HUES64 (cell line): ENCODE measurements at regions not wholly inside any gene's neighbourhood (a gene's known extent, or its start where the extent isn't known, plus 50 kb on each side); places are given as distances from the start of the nearest gene placed in this dataset.
"Not testable (repeated sequence)": the region's sequence is repeated elsewhere in the genome, so short reads cannot be mapped to it uniquely, and the experiment has no call there.

Experiments
- H3K27ac ChIP-seq: 2 replicates; pipeline ENCODE4 v1.7.0; 2013; ENCODE audit warnings: low read depth, low read length, inconsistent platforms
- H3K27me3 ChIP-seq: 2 replicates; pipeline ENCODE4 v1.6.1; 2013; ENCODE audit warnings: mild to moderate bottlenecking, low read length; ENCODE audit not compliant: insufficient read depth
- H3K36me3 ChIP-seq: 2 replicates; pipeline ENCODE4 v1.6.1; 2013; ENCODE audit warnings: mild to moderate bottlenecking, low read length; ENCODE audit not compliant: insufficient read depth
- H3K4me1 ChIP-seq: 2 replicates; pipeline ENCODE4 v1.6.1; 2013; ENCODE audit warnings: mild to moderate bottlenecking, low read length, moderate library complexity; ENCODE audit not compliant: insufficient read depth
- H3K4me3 ChIP-seq: 2 replicates; pipeline ENCODE4 v1.5.1; 2013; ENCODE audit warnings: mild to moderate bottlenecking, low read length, moderate library complexity
- H3K9ac ChIP-seq: 2 replicates; pipeline ENCODE4 v1.6.1; 2013; ENCODE audit warnings: mild to moderate bottlenecking, low read depth, low read length
- H3K9me3 ChIP-seq: 2 replicates; pipeline ENCODE4 v1.6.1; 2013; ENCODE audit warnings: low read depth, low read length; ENCODE audit not compliant: insufficient read depth
- WGBS: fragments of 150-250, 120-280 bp; methylation state at CpG from one replicate; pipeline ENCODE4 v1.1.7; 2013; ENCODE audit warnings: missing lambda C conversion rate; 5-methylcytosine and 5-hydroxymethylcytosine counted together

DNA sequence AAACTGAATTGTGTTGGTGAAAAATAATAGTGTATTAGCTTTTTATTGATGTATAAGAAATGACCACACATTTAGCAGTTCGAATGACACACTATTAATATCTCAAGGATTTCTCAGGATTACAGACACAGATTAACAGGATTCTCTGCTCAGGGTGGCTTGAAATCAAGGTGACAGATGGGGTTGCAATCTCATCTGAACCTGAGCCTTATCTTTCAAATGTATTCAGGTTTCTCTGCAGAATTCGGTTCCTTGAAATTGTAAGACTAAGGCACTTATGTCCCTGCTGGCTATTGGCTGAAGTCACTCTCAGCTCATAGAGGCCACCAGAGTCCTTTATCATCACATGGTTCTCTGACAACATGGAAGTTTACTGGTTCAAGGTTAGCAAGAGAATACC, 1780.1 kb downstream of the ARAP2 start:
- no peak overlapping the region for H3K4me3 ChIP-seq
- no peak overlapping the region for H3K27ac ChIP-seq
- H3K4me1 ChIP-seq: no peaks in the 10 kb centered on the region
- H3K9ac ChIP-seq: no peak overlapping the region
- H3K9me3 ChIP-seq: peaks cover 7% of the 10 kb centered on the region; the same call in 1 of the 2 replicates
- WGBS: 95% methylated on average over 1 of the region's 2 CpGs
- no peaks in the 10 kb centered on the region for H3K36me3 ChIP-seq
- no peaks in the 10 kb centered on the region for H3K27me3 ChIP-seq

DNA sequence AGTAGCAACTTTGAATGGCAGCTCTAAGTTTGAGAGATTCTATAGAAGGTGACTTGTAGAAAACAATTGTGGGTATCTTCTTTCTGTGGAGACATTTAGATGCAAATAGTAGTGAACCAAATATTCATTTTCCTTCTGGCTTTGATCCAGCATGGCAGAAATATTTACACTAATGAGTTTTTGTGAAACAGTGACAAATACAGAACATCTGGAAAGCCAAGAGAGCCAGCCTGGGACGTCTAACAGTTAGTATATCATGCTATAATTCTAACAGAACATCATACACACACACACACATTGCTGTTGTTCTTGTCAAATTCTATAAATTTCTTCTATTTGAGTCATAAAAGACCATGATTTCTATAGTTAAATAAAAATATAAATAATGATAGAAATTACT, 1777.9 kb downstream of the ARAP2 start:
- WGBS: 100% methylated on average over 1 of the region's 1 CpG
- no peaks in the 10 kb centered on the region for H3K36me3 ChIP-seq

DNA sequence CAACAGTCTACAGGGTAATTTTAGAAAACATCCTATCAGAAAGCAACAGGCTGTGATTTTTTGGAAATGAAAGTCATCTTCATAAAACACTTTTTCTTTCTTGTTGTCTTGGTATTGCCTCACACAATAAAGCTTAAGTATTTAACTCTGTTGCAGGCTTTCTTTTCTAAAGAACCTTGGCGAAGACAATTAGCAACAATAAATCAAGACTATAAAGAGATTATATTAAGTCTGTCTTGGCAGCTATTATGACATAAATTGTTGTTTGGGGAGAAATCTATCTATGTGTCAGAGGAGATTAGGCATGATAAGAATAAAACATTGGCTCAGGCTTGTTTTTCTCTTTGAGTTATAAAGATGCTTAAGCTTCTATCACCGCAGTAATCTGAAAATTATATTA, 1774.8 kb downstream of the ARAP2 start:
- H3K27ac ChIP-seq: no peak overlapping the region
- peaks cover 7% of the 10 kb centered on the region; the same call in 1 of the 2 replicates for H3K9me3 ChIP-seq
- 100% methylated on average over 1 of the region's 2 CpGs for WGBS
- no peaks in the 10 kb centered on the region for H3K36me3 ChIP-seq
- no peaks in the 10 kb centered on the region for H3K27me3 ChIP-seq
- no peak overlapping the region for H3K9ac ChIP-seq
- H3K4me1 ChIP-seq: no peaks in the 10 kb centered on the region; the same call in 1 of the 2 replicates
- no peak overlapping the region for H3K4me3 ChIP-seq

More for the DNA sequence above, 1777.9 kb downstream of the ARAP2 start:
- no peak overlapping the region for H3K4me3 ChIP-seq
- H3K4me1 ChIP-seq: no peaks in the 10 kb centered on the region
- peaks cover 7% of the 10 kb centered on the region; the same call in 1 of the 2 replicates for H3K9me3 ChIP-seq
- H3K27ac ChIP-seq: no peak overlapping the region
- H3K9ac ChIP-seq: no peak overlapping the region
- no peaks in the 10 kb centered on the region for H3K27me3 ChIP-seq

DNA sequence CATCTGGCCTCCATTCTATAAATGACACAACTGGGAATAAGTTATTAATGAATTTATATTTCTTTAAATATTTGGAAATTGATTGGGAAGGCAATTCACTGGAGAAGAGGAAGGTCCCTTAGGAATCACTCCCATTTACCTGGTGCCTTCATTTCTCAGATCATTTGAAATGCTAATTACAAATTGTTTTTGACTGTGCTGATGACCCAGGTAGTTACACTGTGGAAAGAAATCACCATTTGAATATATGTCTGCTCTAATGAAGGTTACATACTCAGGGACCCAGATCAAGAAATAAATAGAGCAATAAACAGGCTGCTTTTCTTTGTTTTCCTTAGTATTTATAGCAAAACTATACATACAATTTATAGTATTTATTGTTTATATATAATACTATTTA, 1759.1 kb downstream of the ARAP2 start:
- H3K9ac ChIP-seq: no peak overlapping the region
- H3K4me3 ChIP-seq: no peak overlapping the region
- no peak overlapping the region for H3K27ac ChIP-seq
- H3K9me3 ChIP-seq: no peaks in the 10 kb centered on the region
- no peaks in the 10 kb centered on the region for H3K27me3 ChIP-seq
- H3K4me1 ChIP-seq: peaks cover 7% of the 10 kb centered on the region; the same call in 1 of the 2 replicates
- H3K36me3 ChIP-seq: no peaks in the 10 kb centered on the region

DNA sequence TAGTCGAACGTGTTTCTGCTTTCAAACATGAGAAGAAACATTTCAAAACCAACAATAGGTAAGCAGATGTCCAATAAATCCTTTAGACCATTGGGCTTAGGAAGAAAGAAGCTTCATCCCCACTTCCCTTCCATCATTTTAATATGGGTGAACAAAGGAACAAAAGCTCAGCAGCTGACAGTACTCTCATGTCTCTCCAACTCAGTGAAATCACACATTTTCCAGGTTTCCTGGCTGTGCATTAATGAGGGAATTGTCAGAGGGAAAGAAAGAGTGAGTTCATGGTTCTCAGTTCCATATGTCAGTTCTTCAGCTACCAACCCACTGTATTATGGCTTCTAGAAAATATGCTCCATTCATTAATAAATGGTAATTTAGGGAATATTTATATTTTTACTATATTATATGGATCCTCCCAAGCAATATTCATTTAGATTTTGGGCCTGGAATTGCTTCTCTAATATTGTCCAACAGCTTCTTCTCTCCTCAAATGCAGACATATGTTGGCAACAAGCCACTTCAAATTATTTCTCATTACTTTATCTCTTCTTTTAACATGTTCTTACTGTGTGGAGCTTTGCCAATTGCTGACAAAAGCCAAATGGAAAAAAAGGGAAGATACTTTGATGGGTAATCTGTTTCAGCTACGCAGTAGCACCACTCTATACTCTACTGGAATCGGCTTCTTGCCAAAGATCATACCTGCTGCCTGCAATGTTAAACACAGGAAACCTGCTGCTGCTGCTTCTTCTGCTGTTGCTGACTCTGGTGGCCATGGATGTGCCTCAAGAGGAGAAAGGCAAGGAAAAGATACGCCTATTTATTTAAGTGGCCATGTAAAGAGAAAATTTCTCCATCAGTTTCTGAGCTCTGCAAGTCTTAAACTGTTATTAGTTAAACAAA, 1757.6 kb downstream of the ARAP2 start:
- no peak overlapping the region for H3K27ac ChIP-seq
- no peak overlapping the region for H3K9ac ChIP-seq
- no peaks in the 10 kb centered on the region for H3K27me3 ChIP-seq
- no peak overlapping the region for H3K4me3 ChIP-seq
- peaks cover 7% of the 10 kb centered on the region; the same call in 1 of the 2 replicates for H3K4me1 ChIP-seq
- no peaks in the 10 kb centered on the region for H3K9me3 ChIP-seq
- no peaks in the 10 kb centered on the region for H3K36me3 ChIP-seq
- 93% methylated on average over 5 of the region's 5 CpGs for WGBS

DNA sequence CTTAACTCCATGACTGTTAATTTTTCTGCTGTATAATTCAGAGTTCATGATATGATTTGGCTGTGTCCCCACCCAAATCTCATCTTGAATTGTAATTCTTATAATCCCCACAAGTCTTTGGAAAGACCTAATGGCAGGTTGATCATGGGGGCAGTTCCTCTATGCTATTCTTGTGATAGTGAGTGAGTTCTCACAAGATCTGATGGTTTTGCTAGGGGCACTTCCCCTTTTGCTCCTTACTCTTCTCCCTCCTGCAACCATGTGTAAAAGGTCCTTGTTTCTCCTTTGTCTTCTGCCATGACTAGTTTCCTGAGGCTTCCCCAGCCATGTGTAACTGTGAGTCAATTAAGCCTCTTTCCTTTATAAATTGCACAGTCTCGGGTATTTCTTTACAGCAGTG, 1751.9 kb downstream of the ARAP2 start:
- no peak overlapping the region for H3K27ac ChIP-seq
- no peaks in the 10 kb centered on the region for H3K27me3 ChIP-seq
- no peaks in the 10 kb centered on the region for H3K4me1 ChIP-seq
- H3K4me3 ChIP-seq: no peak overlapping the region
- H3K9ac ChIP-seq: no peak overlapping the region
- H3K36me3 ChIP-seq: no peaks in the 10 kb centered on the region
- no peaks in the 10 kb centered on the region for H3K9me3 ChIP-seq
- WGBS: 92% methylated on average over 1 of the region's 1 CpG

DNA sequence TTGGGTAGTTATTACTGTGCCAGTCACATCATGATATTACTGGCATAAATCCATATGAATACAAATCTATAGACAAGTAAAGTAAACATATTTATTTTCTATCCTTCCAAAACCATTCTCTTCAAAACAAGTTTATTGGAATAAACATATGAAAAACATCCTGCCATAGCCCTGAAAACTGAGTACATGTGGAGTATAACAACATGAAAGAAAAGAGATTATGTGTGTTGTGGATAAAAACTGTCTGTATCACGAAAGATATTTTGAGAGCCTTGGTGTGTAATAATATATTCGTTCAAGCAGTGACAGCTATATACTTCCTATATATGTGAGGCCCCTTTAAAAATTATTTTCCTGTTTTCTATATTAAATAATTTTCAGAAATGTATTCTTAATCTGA, 1742.2 kb downstream of the ARAP2 start:
- Histone ChIP-seq H3K4me1 (no peaks in the 10 kb centered on the region), H3K27me3 (no peaks in the 10 kb centered on the region), H3K9ac (no peak overlapping the region), H3K4me3 (no peak overlapping the region), H3K9me3 (no peaks in the 10 kb centered on the region), H3K36me3 (no peaks in the 10 kb centered on the region), H3K27ac (no peak overlapping the region)
- 100% methylated on average over 1 of the region's 2 CpGs for WGBS

DNA sequence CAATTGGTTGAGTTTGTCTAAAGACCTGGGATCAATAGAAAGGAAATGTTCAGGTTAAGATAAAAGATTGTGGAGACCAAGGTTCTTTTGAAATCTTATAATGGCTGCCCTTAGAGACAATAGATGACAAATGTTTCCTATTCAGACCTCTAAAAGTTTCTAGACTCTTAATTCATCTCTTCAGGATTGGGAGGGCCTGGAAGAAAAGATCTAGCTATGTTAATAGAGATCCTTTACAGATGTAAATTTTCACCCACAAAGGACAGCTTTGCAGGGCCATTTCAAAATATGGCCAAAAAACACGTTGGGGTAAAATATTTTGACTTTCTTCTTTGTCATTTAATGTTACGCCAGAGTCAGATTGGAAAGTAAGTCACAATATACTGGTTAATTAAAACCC, 1739.6 kb downstream of the ARAP2 start:
- peaks cover 19% of the 10 kb centered on the region for H3K9me3 ChIP-seq
- H3K27ac ChIP-seq, H3K27me3 ChIP-seq, H3K4me1 ChIP-seq, H3K36me3 ChIP-seq, H3K4me3 ChIP-seq, H3K9ac ChIP-seq: not testable (repeated sequence)
- WGBS: 83% methylated on average over 2 of the region's 2 CpGs

DNA sequence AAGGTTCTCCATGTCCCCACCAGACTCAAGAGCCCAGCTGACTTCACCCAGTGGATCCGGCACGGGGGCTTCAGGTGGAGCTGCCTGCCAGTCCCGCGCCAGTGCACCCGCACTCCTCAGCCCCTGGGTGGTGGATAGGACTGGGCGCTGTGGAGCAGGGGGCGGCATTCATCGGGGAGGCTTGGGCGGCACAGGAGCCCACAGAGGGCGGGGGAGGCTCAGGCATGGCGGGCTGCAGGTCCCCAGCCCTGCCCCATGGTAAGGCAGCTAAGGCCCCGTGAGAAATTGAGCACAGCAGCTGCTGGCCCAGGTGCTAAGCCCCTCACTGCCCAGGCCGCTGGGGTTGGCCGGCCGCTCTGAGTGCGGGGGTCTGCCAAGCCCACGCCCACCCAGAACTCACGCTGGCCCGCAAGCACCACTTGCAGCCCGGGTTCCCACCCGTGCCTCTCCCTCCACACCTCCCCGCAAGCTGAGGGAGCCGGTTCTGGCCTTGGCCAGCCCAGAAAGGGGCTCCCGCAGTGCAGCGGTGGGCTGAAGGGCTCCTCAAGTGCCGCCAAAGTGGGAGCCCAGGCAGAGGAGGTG, 1737.7 kb downstream of the ARAP2 start:
- not testable (repeated sequence) for H3K27me3 ChIP-seq, H3K4me3 ChIP-seq, H3K9ac ChIP-seq, H3K27ac ChIP-seq, H3K36me3 ChIP-seq, H3K4me1 ChIP-seq
- peaks cover 25% of the 10 kb centered on the region for H3K9me3 ChIP-seq
- WGBS: 97% methylated on average over 26 of the region's 26 CpGs

DNA sequence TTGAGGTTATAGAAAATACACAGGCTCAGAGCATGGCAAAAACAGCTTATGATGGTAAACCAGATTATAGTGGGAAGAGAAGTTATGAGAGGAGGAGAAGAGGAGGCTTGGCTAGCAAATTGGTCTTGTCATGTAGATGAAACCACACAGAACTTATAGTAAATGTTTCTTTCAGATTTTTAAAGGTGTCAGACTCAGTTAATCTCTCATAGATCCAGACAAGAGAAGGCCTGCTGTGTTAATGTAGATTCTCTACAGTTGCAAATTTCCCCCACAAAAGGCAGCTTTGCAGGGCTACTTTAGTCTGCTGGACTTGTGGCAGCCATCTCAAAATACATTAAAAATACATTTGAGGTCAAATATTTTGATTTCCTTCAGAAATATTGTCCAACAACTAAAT, 1731.7 kb downstream of the ARAP2 start:
- Histone ChIP-seq H3K9ac (no peak overlapping the region; the same call in 1 of the 2 replicates), H3K36me3 (no peaks in the 10 kb centered on the region), H3K27me3 (no peaks in the 10 kb centered on the region), H3K27ac (peak overlapping the region; percentile 72), H3K4me1 (peaks cover 16% of the 10 kb centered on the region), H3K4me3 (peak overlapping the region; percentile 26), H3K9me3 (peaks cover 25% of the 10 kb centered on the region)

DNA sequence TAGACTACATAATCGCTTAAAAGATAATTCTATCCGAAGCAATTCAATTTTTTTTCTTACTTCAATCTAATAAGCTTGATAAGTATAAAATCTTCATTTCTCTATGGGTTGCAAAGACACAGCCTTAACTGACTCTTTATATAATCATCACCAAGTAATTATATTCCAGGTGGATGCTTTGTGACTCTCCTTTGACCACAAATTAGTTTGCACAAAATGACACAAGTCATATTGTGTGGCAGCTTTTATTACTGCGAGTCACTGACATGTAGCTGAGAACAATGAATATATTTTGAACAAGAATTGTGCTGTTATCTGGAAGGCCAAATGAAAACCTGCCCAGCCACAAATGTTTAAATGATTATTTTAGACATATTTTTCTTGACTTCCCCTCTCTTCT, 1727.8 kb downstream of the ARAP2 start:
- H3K27ac ChIP-seq: no peak overlapping the region
- 97% methylated on average over 3 of the region's 3 CpGs for WGBS
- H3K9me3 ChIP-seq: no peaks in the 10 kb centered on the region; the same call in 1 of the 2 replicates
- no peak overlapping the region for H3K4me3 ChIP-seq
- no peak overlapping the region for H3K9ac ChIP-seq
- H3K27me3 ChIP-seq: no peaks in the 10 kb centered on the region
- H3K4me1 ChIP-seq: peaks cover 27% of the 10 kb centered on the region
- H3K36me3 ChIP-seq: no peaks in the 10 kb centered on the region
